ENCODE measurements at regions not wholly inside any gene's neighbourhood (a gene's known extent, or its start where the extent isn't known, plus 50 kb on each side); places are given as distances from the start of the nearest gene placed in this dataset.

DNA sequence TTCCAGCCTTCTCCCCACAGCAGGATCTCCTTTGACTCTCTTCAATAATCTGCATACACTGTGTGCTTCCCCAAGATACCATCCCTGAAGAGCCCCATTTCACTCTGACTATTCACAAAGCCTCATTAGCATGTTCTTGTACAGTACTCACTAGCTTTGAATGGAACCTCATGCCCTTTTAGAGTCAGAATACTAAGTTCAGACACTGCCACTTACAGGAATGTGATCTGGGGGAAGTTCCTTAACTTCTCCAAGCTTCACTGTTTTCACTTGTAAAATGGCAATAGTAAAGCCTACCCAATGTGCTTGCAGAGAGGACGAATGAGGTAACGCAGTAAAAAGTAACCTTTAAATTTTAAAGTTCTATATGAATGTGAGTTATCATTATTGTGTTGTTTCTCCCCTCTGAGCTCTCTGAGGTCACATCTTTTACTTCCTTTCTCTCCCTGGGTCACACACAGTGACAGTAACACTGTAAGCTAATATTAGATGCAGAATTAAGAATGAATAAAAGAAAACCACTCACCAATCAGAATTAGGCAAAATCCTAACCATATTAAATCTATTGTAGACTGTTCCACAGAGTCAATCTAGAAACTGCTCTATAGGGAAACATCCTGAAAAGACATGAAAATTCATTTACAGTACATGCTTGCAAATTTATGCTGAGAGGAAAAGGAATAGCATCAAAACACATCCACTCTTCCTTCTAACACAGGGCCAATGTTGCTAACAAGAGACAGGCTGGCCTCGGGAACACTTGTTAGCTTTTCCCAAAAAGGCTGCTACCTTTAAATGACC, 64.2 kb upstream of the IL6 start (continued):
- TF ChIP-seq EGR1 (IDR thresholded peaks at IDR 0.05; ENCODE audit: borderline replicate concordance, low read depth, low read length) (no peak), E2F6 (IDR thresholded peaks at IDR 0.05) (no peak), SIN3A (conservative IDR thresholded peaks at IDR 0.05 in 1 of 2, IDR thresholded peaks at IDR 0.05 in 1 of 2; ENCODE audit: low read depth in 1 of 2, low read length in 2 of 2) (no peak), NANOG (IDR thresholded peaks at IDR 0.05; ENCODE audit: insufficient read depth, low read depth, low read length, poor library complexity, severe bottlenecking) (no peak), TAF7 (optimal IDR thresholded peaks at IDR 0.05; ENCODE audit: borderline replicate concordance, low read depth, low read length) (no peak), GTF2F1 (IDR thresholded peaks at IDR 0.05; ENCODE audit: borderline replicate concordance, low read depth, low read length) (no peak), NRF1 (IDR thresholded peaks at IDR 0.05; ENCODE audit: low read depth, low read length) (no peak), CTBP2 (IDR thresholded peaks at IDR 0.05; ENCODE audit: borderline replicate concordance, insufficient read depth, insufficient read length, low read length) (no peak), BACH1 (IDR thresholded peaks at IDR 0.05; ENCODE audit: low read length) (no peak)
